ENCODE measurements at regions not wholly inside any gene's neighbourhood (a gene's known extent, or its start where the extent isn't known, plus 50 kb on each side); places are given as distances from the start of the nearest gene placed in this dataset.

DNA sequence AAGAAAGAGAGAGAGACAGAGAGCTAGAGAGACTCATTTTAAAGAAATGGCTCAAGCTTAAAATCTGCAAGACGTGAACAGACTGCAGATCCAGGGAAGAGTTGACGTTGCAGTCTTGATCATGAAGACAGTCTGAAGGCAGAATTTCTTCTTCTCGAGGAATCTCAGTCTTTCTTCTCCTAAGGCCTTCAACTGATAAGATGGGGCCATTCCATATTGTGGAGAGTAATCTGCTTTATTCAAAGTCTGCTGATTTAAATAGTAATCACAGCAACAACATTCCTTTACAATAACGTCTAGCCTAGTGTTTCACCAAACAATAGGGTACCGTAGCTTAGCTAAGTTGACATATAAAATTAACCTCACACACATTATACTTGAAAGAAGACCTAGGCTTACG is 208.4 kb upstream of the ADAMTS3 start:
- no peak for TF ChIP-seq CTCF (IDR thresholded peaks at IDR 0.05)
- no peak for TF ChIP-seq EZH2 (IDR thresholded peaks at IDR 0.05; ENCODE audit: borderline replicate concordance, insufficient read depth, low read depth, low read length, poor library complexity, severe bottlenecking)
